ENCODE measurements at regions not wholly inside any gene's neighbourhood (a gene's known extent, or its start where the extent isn't known, plus 50 kb on each side); places are given as distances from the start of the nearest gene placed in this dataset.

DNA sequence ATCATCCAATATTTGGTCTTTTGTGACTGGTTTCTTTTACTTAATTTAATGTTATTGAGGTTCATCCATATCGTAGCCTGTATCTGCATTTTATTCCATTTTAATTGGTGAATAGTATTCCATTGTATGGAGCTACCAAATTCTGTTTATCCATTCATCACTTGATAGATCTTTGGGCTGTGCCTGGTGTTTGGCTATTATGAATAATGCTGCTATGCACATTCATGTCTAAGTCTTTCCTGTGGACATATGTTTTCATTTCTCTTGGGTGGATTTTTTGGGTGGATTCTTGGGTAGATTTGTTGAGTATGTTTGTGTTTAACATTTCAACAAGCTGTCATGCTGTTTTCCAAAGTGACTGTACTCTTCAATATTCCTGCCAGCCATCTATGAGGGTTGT is 52.5 kb upstream of the NEDD4L start:
- Histone ChIP-seq H3K27ac (no peak overlapping the region), H3K27me3 (replicated peaks) (no peaks in the 10 kb centered on the region), H3K36me3 (replicated peaks) (no peaks in the 10 kb centered on the region), H3K4me3 (ENCODE audit: low read depth, low read length) (no peak overlapping the region)
- TF ChIP-seq, protein P1, sequence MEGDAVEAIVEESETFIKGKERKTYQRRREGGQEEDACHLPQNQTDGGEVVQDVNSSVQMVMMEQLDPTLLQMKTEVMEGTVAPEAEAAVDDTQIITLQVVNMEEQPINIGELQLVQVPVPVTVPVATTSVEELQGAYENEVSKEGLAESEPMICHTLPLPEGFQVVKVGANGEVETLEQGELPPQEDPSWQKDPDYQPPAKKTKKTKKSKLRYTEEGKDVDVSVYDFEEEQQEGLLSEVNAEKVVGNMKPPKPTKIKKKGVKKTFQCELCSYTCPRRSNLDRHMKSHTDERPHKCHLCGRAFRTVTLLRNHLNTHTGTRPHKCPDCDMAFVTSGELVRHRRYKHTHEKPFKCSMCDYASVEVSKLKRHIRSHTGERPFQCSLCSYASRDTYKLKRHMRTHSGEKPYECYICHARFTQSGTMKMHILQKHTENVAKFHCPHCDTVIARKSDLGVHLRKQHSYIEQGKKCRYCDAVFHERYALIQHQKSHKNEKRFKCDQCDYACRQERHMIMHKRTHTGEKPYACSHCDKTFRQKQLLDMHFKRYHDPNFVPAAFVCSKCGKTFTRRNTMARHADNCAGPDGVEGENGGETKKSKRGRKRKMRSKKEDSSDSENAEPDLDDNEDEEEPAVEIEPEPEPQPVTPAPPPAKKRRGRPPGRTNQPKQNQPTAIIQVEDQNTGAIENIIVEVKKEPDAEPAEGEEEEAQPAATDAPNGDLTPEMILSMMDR (IDR thresholded peaks at IDR 0.05; ENCODE audit: low read depth, low read length, missing control alignments), result no peak
- no peak for DNase-seq
- in situ Hi-C loops (cut with HindIII; ENCODE audit: low pct_ligation_motif_present, low sequenced_read_pairs), result no loop called here

DNA sequence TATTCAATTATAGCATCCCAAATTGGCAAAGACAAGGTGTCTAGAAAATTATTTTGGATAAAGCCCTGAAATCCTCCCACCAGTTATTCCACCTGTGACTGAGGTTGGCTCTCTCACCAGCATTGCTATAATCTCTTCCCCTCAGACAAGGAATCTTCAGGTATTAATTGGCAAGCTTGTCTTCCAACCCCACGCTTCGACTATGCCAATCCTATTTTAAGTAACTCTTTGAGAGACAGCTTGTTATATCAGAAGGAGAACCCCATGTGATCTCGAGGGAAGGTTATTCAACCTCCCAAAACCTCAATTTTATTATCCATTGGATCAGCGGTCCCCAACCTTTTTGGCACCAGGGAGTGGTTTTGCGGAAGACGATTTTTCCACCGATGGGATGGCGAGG is 54.5 kb upstream of the NEDD4L start:
- in situ Hi-C loops (cut with HindIII; ENCODE audit: low pct_ligation_motif_present, low sequenced_read_pairs), result no loop called here
- DNase-seq, result no peak
- TF ChIP-seq, protein P1 (IDR thresholded peaks at IDR 0.05; ENCODE audit: low read depth, low read length, missing control alignments), result no peak

DNA sequence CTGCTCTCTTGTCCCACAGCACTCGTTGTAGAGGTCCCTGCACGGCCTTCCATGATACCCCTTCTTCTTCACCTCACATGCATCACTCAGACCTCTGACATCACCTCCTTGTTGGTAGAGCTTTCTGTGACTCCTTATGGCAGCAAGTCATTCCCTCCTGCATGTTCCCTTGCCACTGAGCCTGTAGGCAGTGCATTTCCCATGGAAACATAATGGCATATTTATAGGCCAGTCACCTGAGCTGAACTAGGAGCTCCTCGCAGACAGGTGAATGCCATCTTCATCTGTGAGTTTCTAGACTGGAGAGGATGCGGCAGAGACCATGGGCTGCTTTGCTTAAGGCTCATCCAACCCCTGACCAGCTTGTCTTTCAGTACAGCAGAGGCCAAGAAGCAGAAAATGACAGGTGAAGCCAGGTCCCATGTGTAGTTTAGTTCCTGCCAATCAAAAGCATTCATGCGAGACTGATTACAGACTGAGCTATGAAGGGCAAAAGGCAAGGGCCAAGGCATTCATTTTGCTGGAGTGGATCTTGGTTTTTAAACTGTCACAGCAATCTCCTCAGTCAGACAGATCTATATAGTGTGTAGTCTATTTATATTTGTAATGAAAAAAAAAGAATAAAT is 59.4 kb upstream of the NEDD4L start:
- Histone ChIP-seq H3K36me3 (replicated peaks) (no peaks in the 10 kb centered on the region), H3K27me3 (replicated peaks) (no peaks in the 10 kb centered on the region), H3K27ac (no peak overlapping the region), H3K4me3 (ENCODE audit: low read depth, low read length) (no peak overlapping the region)
- TF ChIP-seq, protein P1 (IDR thresholded peaks at IDR 0.05; ENCODE audit: low read depth, low read length, missing control alignments), result no peak
- in situ Hi-C loops (cut with HindIII; ENCODE audit: low pct_ligation_motif_present, low sequenced_read_pairs), result no loop called here
- no peak for DNase-seq

More for the DNA sequence above, 54.5 kb upstream of the NEDD4L start:
- H3K4me3 ChIP-seq (ENCODE audit: low read depth, low read length), result no peak overlapping the region
- H3K36me3 ChIP-seq (replicated peaks), result no peaks in the 10 kb centered on the region
- H3K27ac ChIP-seq, result no peak overlapping the region
- H3K27me3 ChIP-seq (replicated peaks), result no peaks in the 10 kb centered on the region

DNA sequence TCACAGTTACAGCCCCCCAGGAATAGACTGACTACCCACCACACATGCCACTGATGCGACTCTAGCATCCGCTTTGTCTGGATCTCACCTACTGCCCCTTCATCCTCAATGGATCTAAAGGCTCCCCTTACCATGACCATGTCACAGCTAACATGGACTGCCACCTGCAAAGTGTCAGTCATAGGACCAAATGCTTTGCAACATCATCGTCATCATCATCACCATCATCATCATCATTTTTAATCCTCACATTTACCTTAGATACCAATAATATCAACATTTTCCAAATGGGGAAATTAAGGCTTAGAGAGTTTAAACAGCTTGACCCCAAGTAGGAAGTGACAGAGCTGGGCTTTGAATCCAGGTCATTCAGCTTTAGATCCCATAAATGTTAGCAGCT is 60.1 kb upstream of the NEDD4L start:
- in situ Hi-C loops (cut with HindIII; ENCODE audit: low pct_ligation_motif_present, low sequenced_read_pairs), result no loop called here
- TF ChIP-seq, protein P1 (IDR thresholded peaks at IDR 0.05; ENCODE audit: low read depth, low read length, missing control alignments), result no peak
- H3K27ac ChIP-seq, result no peak overlapping the region
- no peaks in the 10 kb centered on the region for H3K36me3 ChIP-seq (replicated peaks)
- DNase-seq, result no peak
- H3K27me3 ChIP-seq (replicated peaks), result no peaks in the 10 kb centered on the region
- H3K4me3 ChIP-seq (ENCODE audit: low read depth, low read length), result no peak overlapping the region

DNA sequence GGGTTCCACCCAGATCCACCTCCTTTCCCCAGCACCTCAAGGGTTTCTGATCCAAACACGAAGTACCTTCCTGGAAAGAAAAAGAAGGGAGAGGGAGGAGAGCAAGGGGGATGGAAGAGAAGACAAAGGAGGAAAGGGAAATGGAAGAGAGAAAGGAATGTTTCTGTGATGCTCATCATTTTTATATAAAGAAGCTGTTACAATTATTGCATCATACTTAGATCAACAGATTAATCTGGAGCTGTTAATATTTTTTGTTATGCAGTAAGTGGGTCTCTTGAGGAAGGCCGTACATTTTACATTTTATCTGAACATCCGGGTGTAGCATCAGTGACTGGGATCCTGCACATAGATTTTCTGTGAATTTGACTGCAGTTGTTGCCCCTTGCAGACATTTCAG is 60.6 kb upstream of the NEDD4L start:
- in situ Hi-C loops (cut with HindIII; ENCODE audit: low pct_ligation_motif_present, low sequenced_read_pairs), result no loop called here

More for the DNA sequence above, 60.6 kb upstream of the NEDD4L start:
- no peak for DNase-seq
- H3K27me3 ChIP-seq (replicated peaks), result no peaks in the 10 kb centered on the region
- no peaks in the 10 kb centered on the region for H3K36me3 ChIP-seq (replicated peaks)
- H3K27ac ChIP-seq, result no peak overlapping the region
- H3K4me3 ChIP-seq (ENCODE audit: low read depth, low read length), result no peak overlapping the region
- TF ChIP-seq, protein P1 (IDR thresholded peaks at IDR 0.05; ENCODE audit: low read depth, low read length, missing control alignments), result no peak
